Esophagus muscularis mucosa (tissue), 4 donors: ENCODE measurements at regions not wholly inside any gene's neighbourhood (a gene's known extent, or its start where the extent isn't known, plus 50 kb on each side); places are given as distances from the start of the nearest gene placed in this dataset.

Experiments
- DNase-seq: peaks from one replicate; pipeline ENCODE4 v3.0.0-alpha.2; 2017; ENCODE audit errors: extremely low spot score
- H3K27ac ChIP-seq, 4 donors: fragments of 200-600 bp; sonication (generic); replicated peaks in 1 of 4; 1 replicate in 3 of 4; 2 replicates in 1 of 4; pipeline ENCODE4 v1.5.1; 2016 to 2019; ENCODE audit warnings: mild to moderate bottlenecking in 1 of 4
- H3K27me3 ChIP-seq, 4 donors: fragments of 200-600 bp; sonication (generic); one replicate each; pipeline versions ENCODE4 v1.5.1 to v1.6.0; 2016 to 2019
- H3K36me3 ChIP-seq, 4 donors: fragments of 200-600 bp; sonication (generic); one replicate each; pipeline ENCODE4 v1.5.1; 2016 to 2019
- H3K4me1 ChIP-seq, 4 donors: fragments of 200-600 bp; sonication (generic); one replicate each; pipeline ENCODE4 v1.5.1; 2016 to 2019
- H3K4me3 ChIP-seq, 4 donors: fragments of 200-600 bp; sonication (generic); 1 replicate in 2 of 4; 2 replicates in 2 of 4; pipeline ENCODE4 v1.5.1; 2016 to 2019; ENCODE audit warnings: mild to moderate bottlenecking in 4 of 4, moderate library complexity in 1 of 4
- H3K9me3 ChIP-seq, 4 donors: fragments of 200-600 bp; sonication (generic); 1 replicate in 3 of 4; 2 replicates in 1 of 4; pipeline ENCODE4 v1.5.1; 2016 to 2019
- CTCF ChIP-seq, 3 experiments: fragments of 200-600 bp in 2 of 3; fragments of 450-650 bp in 1 of 3; sonication (generic) in 2 of 3; IDR thresholded peaks; one replicate each; pipeline ENCODE4 v1.5.1; 2017 to 2019; ENCODE audit warnings: antibody characterized with exemption in 3 of 3, mild to moderate bottlenecking in 2 of 3, moderate library complexity in 1 of 3
- EP300 ChIP-seq: sonication (generic); formaldehyde crosslinking; IDR thresholded peaks from one replicate; pipeline ENCODE4 v1.6.1; 2017; ENCODE audit warnings: antibody characterized with exemption
- POLR2A ChIP-seq: fragments of 450-650 bp; IDR thresholded peaks from one replicate; pipeline ENCODE4 v1.6.1; 2017; ENCODE audit warnings: antibody characterized with exemption, moderate library complexity, mild to moderate bottlenecking, low read depth
- POLR2AphosphoS5 ChIP-seq, 2 donors: sonication (generic); formaldehyde crosslinking; IDR thresholded peaks; one replicate each; pipeline ENCODE4 v1.6.1; 2017; ENCODE audit warnings: antibody characterized with exemption in 2 of 2
- WGBS: methylation state at CpG from one replicate; pipeline ENCODE4 v1.1.5; 2018; 5-methylcytosine and 5-hydroxymethylcytosine counted together
- intact Hi-C: fragments of 100-400 bp; cut with DNase I; formaldehyde crosslinking; loops from one replicate; pipeline ENCODE4 v1.15.1; 2023

- Histone ChIP-seq H3K4me1 (peaks cover 14 to 18% (median 14%) of the 10 kb centered on the region in 4 donors), H3K36me3 (no peaks in the 10 kb centered on the region), H3K27me3 (peaks cover 0 to 32% (median 0%) of the 10 kb centered on the region in 4 donors), H3K9me3 (no peaks in the 10 kb centered on the region), H3K4me3 (no peak overlapping the region), H3K27ac (no peak overlapping the region)
- TF ChIP-seq POLR2AphosphoS5 (IDR thresholded peaks at IDR 0.05) (no peak), EP300 (no peak)
- intact Hi-C loops, result no loop called here
- no peak for DNase-seq
- WGBS, result 72% methylated on average over 10 of the region's 11 CpGs
Observed at GRCh38 chr20:62535282-62535811, 59.6 kb upstream of the GATA5 start.

- TF ChIP-seq POLR2AphosphoS5 (IDR thresholded peaks at IDR 0.05) (no peak), CTCF (IDR thresholded peaks at IDR 0.05) (no peak), EP300 (no peak), POLR2A (no peak)
- intact Hi-C loops, result no loop called here
- DNase-seq, result no peak
- H3K4me3 ChIP-seq, result no peak overlapping the region
- no peaks in the 10 kb centered on the region for H3K36me3 ChIP-seq
- H3K4me1 ChIP-seq, result peaks cover 14 to 18% (median 14%) of the 10 kb centered on the region in 4 donors
- no peak overlapping the region for H3K27ac ChIP-seq
- no peaks in the 10 kb centered on the region for H3K9me3 ChIP-seq
- WGBS, result 82% methylated on average over 8 of the region's 12 CpGs
- peaks cover 0 to 28% (median 0%) of the 10 kb centered on the region in 4 donors for H3K27me3 ChIP-seq
Observed at GRCh38 chr20:62535964-62536363, 60.2 kb upstream of the GATA5 start.

- no peak for DNase-seq
- intact Hi-C loops, result no loop called here
- Histone ChIP-seq H3K4me1 (peaks cover 14 to 18% (median 14%) of the 10 kb centered on the region in 4 donors), H3K27me3 (peaks cover 0 to 25% (median 0%) of the 10 kb centered on the region in 4 donors), H3K9me3 (no peaks in the 10 kb centered on the region), H3K4me3 (no peak overlapping the region), H3K36me3 (no peaks in the 10 kb centered on the region), H3K27ac (no peak overlapping the region)
- TF ChIP-seq POLR2A (no peak), CTCF (IDR thresholded peaks at IDR 0.05) (no peak), POLR2AphosphoS5 (IDR thresholded peaks at IDR 0.05) (no peak), EP300 (no peak)
- WGBS, result 82% methylated on average over 11 of the region's 16 CpGs
Observed at GRCh38 chr20:62536871-62537401, 61.1 kb upstream of the GATA5 start.

- TF ChIP-seq CTCF (IDR thresholded peaks at IDR 0.05), result no peak
- no peak for TF ChIP-seq POLR2AphosphoS5 (IDR thresholded peaks at IDR 0.05)
- TF ChIP-seq POLR2A, result no peak
- no peak for TF ChIP-seq EP300
- no peaks in the 10 kb centered on the region for H3K9me3 ChIP-seq
- intact Hi-C loops, result no loop called here
- no peak overlapping the region for H3K4me3 ChIP-seq
- peaks cover 0 to 17% (median 0%) of the 10 kb centered on the region in 4 donors for H3K27me3 ChIP-seq
- no peak overlapping the region for H3K27ac ChIP-seq
- WGBS, result 93% methylated on average over 26 of the region's 28 CpGs
- no peaks in the 10 kb centered on the region for H3K36me3 ChIP-seq
- no peak for DNase-seq
- peaks cover 14 to 18% (median 14%) of the 10 kb centered on the region in 4 donors for H3K4me1 ChIP-seq
Observed at GRCh38 chr20:62537649-62538292, 62.0 kb upstream of the GATA5 start.

- Histone ChIP-seq H3K4me3 (no peak overlapping the region), H3K9me3 (no peaks in the 10 kb centered on the region), H3K27me3 (peaks cover 0 to 7% (median 0%) of the 10 kb centered on the region in 4 donors), H3K36me3 (no peaks in the 10 kb centered on the region), H3K27ac (peak overlapping the region in 2 of 4 donors; percentile 14 to 48), H3K4me1 (peaks cover 14 to 18% (median 14%) of the 10 kb centered on the region in 4 donors)
- intact Hi-C loops, result no loop called here
- no peak for TF ChIP-seq POLR2A
- no peak for TF ChIP-seq CTCF (IDR thresholded peaks at IDR 0.05)
- TF ChIP-seq EP300, result no peak
- no peak for TF ChIP-seq POLR2AphosphoS5 (IDR thresholded peaks at IDR 0.05)
- DNase-seq, result no peak
- WGBS, result 15% methylated on average over 9 of the region's 25 CpGs
Observed at GRCh38 chr20:62539198-62540045, 63.6 kb upstream of the GATA5 start.
